GM12875 (cell line): ENCODE measurements at regions not wholly inside any gene's neighbourhood (a gene's known extent, or its start where the extent isn't known, plus 50 kb on each side); places are given as distances from the start of the nearest gene placed in this dataset.
"Not testable (repeated sequence)": the region's sequence is repeated elsewhere in the genome, so short reads cannot be mapped to it uniquely, and the experiment has no call there.

Source experiments
- H3K4me3 ChIP-seq: one replicate; pipeline ENCODE4 v1.5.1; 2011; ENCODE audit warnings: low read depth, low read length, control low read depth
- TF ChIP-seq, protein P1 (sequence below): IDR thresholded peaks from 2 replicates; pipeline ENCODE4 v1.5.1; 2011; ENCODE audit warnings: low read depth, mild to moderate bottlenecking, control low read depth, inconsistent platforms, low read length, moderate library complexity, borderline replicate concordance; ENCODE audit not compliant: insufficient read depth

DNA sequence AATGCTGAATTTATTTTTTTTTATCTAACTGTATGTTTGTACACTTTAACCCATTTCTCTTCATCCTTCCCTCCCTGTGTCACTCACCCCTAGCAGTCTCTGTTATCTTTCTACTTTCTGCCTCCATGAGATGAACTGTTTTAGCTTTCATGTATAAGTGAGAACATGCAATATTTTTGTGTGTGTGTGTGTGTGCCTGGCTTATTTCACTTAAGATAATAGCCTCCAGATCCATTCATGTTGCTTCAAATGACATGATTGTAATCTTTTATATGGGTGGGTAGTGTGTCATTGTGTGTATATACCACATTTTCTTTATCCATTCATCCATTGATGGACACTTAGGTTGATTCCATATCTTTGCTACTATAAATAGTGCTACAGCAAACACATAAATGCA is 1023.9 kb downstream of the TLE1 start:
- TF ChIP-seq, protein P1, sequence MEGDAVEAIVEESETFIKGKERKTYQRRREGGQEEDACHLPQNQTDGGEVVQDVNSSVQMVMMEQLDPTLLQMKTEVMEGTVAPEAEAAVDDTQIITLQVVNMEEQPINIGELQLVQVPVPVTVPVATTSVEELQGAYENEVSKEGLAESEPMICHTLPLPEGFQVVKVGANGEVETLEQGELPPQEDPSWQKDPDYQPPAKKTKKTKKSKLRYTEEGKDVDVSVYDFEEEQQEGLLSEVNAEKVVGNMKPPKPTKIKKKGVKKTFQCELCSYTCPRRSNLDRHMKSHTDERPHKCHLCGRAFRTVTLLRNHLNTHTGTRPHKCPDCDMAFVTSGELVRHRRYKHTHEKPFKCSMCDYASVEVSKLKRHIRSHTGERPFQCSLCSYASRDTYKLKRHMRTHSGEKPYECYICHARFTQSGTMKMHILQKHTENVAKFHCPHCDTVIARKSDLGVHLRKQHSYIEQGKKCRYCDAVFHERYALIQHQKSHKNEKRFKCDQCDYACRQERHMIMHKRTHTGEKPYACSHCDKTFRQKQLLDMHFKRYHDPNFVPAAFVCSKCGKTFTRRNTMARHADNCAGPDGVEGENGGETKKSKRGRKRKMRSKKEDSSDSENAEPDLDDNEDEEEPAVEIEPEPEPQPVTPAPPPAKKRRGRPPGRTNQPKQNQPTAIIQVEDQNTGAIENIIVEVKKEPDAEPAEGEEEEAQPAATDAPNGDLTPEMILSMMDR: no peak
- H3K4me3 ChIP-seq: no peak overlapping the region

DNA sequence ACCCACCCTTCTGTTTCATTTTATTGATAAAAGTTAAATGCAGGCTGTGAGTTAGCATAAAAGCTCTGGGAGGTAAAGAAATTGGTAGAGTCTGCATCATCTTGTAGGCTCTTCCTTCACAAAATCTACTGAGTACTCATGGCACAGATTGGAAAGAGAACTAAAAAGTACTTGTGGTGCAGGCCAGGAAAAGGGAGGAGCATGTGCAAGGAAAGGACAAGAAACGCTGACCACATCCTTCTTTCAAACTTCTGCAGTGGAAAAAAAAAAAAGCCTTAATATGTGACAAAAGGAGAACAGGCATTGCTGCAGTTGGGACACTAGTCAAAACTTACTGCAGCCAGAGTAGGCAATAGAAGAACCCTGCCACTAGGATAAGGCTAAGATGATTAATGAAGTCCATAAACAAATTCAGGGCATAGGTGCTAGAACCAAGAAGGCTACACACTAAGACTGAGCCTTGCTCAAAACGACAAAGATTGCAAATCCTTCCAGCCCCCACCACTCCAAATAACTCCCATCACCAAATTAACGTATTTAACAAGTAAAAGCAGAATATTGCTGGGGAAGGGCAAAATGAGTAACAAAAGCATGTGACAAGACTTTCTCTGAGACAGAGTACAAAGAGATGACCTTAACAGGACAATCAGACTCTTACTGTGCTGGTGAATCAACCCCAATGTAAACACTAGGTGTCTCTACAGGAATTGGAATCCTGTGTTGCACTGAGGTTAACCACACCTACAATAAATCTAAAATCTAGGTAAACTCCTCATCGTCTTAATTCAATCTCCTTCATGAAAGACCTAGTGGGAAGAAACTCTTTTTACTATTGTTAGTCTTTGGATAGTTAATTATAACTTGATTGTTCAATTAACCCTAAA is 1024.8 kb downstream of the TLE1 start:
- TF ChIP-seq, protein P1: no peak
- H3K4me3 ChIP-seq: no peak overlapping the region

DNA sequence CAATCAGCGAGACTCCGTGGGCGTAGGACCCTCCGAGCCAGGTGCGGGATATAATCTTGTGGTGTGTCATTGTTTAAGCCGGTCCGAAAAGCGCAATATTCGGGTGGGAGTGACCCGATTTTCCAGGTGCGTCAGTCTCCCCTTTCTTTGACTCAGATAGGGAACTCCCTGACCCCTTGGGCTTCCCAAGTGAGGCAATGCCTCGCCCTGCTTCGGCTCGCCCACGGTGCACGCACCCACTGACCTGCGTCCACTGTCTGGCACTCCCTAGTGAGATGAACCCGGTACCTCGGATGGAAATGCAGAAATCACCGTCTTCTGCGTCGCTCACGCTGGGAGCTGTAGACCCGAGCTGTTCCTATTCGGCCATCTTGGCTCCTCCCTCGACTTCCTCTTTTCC is 1029.6 kb downstream of the TLE1 start:
- not testable (repeated sequence) for H3K4me3 ChIP-seq

DNA sequence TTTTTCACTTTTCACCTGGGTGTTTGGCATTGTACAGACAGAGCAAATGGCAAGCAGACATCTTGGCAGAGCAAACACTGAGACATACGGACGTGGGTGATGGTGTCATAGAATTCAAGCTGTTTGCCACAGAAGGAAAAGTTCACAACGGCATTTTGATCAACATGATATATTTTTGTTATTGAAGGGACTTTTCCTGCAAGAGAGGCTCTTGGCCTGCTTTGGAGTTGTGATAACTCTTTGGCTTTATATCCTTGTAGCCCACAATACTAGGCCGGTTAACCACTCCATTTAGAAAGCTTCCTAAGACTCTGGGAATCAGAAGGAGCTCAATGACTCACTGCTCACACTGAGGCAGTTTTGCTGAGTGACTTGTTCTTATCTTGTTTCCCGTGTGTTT is 1038.3 kb downstream of the TLE1 start:
- TF ChIP-seq, protein P1: no peak
- no peak overlapping the region for H3K4me3 ChIP-seq

DNA sequence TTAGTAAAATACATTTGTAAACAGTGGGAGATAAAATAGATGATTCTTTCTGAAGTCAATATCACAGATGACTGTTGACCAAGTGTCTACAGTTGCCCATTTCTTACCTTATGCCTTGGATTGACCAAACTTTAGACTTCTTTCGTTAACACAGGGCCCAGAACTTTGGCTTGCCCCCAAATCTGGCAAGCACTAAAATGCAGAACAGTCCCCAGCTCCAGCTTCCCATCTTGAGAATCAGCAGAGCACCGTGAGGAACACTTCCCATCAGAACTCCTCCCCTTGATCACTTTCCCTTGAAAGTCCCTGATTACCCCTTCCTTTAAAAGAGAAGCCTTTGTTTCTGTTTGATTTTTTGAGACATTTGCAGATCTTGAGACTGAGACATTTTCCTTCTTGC is 1039.9 kb downstream of the TLE1 start:
- TF ChIP-seq, protein P1: no peak
- no peak overlapping the region for H3K4me3 ChIP-seq

DNA sequence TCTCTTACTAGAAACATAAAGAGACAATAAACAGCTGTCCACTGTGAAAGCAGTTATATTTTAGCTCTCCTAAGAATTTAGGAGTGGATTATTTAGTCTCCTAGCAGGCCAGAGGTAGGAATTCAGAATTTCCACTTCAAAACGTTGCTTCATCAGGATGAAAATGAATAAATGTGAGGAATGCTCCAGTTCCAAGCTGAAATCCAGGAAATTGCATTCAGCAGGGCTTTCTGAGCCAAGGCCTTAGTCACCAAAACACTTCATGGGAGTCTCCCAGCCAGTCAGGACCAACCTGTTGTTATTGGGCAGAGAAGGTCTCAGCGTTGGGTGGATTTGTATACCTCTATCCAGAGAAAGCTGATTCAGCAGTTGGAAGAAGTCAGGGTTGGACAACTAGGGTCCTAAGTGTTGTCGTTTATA is 1040.3 kb downstream of the TLE1 start:
- H3K4me3 ChIP-seq: no peak overlapping the region
- TF ChIP-seq, protein P1: no peak

DNA sequence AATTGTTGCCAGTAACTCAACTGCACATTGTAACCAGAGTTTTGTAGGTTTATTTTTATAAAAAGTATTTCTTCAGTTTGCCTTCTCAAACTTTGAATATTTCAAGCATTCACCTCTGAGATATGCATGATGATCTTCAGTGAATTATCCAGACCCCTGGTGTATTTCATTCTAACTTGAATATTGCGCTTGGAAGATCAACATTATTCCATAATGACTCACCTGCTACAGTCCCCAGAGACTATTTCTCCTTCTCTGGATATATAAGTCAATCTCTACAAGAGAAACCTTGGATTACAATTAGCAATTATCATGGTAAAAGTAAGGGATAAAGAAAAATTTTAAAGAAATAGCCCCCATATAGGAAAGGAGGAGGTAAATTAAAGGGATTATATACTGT is 1041.0 kb downstream of the TLE1 start:
- no peak overlapping the region for H3K4me3 ChIP-seq
- TF ChIP-seq, protein P1: no peak
